ENCODE measurements at regions not wholly inside any gene's neighbourhood (a gene's known extent, or its start where the extent isn't known, plus 50 kb on each side); places are given as distances from the start of the nearest gene placed in this dataset.

DNA sequence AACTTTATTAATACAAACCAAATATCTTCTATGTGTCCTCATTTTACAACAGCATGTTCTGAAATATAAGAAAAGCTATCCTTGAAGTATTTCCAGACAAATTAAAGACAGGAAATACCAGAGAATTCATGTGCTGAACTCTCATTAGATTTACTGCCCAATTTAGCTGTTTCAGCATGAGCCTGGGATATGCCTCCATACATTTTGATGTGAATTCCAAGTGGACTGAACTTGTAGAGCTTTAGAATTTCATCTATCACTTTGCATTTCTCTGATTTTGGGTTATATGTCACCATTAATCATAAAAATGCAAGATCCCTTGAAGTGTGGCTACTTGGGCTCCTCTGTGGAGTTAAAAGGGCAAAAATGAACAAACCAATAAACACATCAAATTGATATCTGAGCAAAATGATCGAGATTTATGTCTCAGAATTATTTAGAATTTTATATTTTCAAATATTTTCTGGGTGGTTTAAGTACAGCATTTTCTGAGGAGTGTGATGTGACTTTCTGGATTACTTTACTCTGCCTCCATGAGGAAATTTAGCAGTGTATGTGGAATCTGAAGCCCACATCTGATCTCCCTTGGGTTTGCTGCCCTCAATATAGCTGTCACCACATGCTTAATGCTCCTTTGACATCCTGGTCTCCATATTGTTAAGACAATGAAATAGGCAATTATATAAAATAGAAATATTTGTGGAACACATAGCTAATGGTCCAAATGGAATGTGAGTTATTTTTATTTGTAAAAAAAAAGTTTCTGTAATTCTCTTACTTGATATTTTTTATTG is 206.6 kb upstream of the RBMS1 start:
- Histone ChIP-seq H3K4me1 (ENCODE audit: insufficient read depth) (peaks cover 9% of the 10 kb centered on the region; the same call in 1 of the 2 replicates), H3K9me2 (ENCODE audit: insufficient read depth) (peaks cover 5% of the 10 kb centered on the region; the same call in 1 of the 2 replicates), H3K36me3 (ENCODE audit: insufficient read depth) (no peaks in the 10 kb centered on the region), H3F3A (replicated peaks; ENCODE audit: low read depth) (no peaks in the 10 kb centered on the region), H3K27ac (ENCODE audit: low read depth) (no peak overlapping the region), H2AFZ (no peak overlapping the region), H4K20me1 (replicated peaks; ENCODE audit: insufficient read depth) (no peaks in the 10 kb centered on the region), H3K79me2 (replicated peaks; ENCODE audit: insufficient read depth) (no peaks in the 10 kb centered on the region), H3K4me2 (no peak overlapping the region), H3K27me3 (ENCODE audit: insufficient read depth) (no peaks in the 10 kb centered on the region), H3K4me3 (no peak overlapping the region)
- TF ChIP-seq ZNF114 (CRISPR knock-in tag; IDR thresholded peaks at IDR 0.05) (no peak), EZH2phosphoT487 (IDR thresholded peaks at IDR 0.05; ENCODE audit: unreplicated experiment) (no peak), ZNF331 (CRISPR knock-in tag; IDR thresholded peaks at IDR 0.05; ENCODE audit: low read depth) (no peak), ETS1 (IDR thresholded peaks at IDR 0.05) (no peak), EZH2 (IDR thresholded peaks at IDR 0.05; ENCODE audit: low read depth, unreplicated experiment) (no peak)
- TF ChIP-seq, protein P1, sequence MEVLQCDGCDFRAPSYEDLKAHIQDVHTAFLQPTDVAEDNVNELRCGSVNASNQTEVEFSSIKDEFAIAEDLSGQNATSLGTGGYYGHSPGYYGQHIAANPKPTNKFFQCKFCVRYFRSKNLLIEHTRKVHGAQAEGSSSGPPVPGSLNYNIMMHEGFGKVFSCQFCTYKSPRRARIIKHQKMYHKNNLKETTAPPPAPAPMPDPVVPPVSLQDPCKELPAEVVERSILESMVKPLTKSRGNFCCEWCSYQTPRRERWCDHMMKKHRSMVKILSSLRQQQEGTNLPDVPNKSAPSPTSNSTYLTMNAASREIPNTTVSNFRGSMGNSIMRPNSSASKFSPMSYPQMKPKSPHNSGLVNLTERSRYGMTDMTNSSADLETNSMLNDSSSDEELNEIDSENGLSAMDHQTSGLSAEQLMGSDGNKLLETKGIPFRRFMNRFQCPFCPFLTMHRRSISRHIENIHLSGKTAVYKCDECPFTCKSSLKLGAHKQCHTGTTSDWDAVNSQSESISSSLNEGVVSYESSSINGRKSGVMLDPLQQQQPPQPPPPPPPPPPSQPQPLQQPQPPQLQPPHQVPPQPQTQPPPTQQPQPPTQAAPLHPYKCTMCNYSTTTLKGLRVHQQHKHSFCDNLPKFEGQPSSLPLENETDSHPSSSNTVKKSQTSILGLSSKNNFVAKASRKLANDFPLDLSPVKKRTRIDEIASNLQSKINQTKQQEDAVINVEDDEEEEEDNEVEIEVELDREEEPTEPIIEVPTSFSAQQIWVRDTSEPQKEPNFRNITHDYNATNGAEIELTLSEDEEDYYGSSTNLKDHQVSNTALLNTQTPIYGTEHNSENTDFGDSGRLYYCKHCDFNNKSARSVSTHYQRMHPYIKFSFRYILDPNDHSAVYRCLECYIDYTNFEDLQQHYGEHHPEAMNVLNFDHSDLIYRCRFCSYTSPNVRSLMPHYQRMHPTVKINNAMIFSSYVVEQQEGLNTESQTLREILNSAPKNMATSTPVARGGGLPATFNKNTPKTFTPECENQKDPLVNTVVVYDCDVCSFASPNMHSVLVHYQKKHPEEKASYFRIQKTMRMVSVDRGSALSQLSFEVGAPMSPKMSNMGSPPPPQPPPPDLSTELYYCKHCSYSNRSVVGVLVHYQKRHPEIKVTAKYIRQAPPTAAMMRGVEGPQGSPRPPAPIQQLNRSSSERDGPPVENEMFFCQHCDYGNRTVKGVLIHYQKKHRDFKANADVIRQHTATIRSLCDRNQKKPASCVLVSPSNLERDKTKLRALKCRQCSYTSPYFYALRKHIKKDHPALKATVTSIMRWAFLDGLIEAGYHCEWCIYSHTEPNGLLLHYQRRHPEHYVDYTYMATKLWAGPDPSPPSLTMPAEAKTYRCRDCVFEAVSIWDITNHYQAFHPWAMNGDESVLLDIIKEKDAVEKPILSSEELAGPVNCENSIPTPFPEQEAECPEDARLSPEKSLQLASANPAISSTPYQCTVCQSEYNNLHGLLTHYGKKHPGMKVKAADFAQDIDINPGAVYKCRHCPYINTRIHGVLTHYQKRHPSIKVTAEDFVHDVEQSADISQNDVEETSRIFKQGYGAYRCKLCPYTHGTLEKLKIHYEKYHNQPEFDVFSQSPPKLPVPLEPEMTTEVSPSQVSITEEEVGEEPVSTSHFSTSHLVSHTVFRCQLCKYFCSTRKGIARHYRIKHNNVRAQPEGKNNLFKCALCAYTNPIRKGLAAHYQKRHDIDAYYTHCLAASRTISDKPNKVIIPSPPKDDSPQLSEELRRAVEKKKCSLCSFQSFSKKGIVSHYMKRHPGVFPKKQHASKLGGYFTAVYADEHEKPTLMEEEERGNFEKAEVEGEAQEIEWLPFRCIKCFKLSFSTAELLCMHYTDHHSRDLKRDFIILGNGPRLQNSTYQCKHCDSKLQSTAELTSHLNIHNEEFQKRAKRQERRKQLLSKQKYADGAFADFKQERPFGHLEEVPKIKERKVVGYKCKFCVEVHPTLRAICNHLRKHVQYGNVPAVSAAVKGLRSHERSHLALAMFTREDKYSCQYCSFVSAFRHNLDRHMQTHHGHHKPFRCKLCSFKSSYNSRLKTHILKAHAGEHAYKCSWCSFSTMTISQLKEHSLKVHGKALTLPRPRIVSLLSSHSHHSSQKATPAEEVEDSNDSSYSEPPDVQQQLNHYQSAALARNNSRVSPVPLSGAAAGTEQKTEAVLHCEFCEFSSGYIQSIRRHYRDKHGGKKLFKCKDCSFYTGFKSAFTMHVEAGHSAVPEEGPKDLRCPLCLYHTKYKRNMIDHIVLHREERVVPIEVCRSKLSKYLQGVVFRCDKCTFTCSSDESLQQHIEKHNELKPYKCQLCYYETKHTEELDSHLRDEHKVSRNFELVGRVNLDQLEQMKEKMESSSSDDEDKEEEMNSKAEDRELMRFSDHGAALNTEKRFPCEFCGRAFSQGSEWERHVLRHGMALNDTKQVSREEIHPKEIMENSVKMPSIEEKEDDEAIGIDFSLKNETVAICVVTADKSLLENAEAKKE (CRISPR knock-in tag; IDR thresholded peaks at IDR 0.05): no peak
- TF ChIP-seq, protein P2, sequence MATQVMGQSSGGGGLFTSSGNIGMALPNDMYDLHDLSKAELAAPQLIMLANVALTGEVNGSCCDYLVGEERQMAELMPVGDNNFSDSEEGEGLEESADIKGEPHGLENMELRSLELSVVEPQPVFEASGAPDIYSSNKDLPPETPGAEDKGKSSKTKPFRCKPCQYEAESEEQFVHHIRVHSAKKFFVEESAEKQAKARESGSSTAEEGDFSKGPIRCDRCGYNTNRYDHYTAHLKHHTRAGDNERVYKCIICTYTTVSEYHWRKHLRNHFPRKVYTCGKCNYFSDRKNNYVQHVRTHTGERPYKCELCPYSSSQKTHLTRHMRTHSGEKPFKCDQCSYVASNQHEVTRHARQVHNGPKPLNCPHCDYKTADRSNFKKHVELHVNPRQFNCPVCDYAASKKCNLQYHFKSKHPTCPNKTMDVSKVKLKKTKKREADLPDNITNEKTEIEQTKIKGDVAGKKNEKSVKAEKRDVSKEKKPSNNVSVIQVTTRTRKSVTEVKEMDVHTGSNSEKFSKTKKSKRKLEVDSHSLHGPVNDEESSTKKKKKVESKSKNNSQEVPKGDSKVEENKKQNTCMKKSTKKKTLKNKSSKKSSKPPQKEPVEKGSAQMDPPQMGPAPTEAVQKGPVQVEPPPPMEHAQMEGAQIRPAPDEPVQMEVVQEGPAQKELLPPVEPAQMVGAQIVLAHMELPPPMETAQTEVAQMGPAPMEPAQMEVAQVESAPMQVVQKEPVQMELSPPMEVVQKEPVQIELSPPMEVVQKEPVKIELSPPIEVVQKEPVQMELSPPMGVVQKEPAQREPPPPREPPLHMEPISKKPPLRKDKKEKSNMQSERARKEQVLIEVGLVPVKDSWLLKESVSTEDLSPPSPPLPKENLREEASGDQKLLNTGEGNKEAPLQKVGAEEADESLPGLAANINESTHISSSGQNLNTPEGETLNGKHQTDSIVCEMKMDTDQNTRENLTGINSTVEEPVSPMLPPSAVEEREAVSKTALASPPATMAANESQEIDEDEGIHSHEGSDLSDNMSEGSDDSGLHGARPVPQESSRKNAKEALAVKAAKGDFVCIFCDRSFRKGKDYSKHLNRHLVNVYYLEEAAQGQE (IDR thresholded peaks at IDR 0.05; ENCODE audit: unreplicated experiment): no peak
- peaks cover 17% of the 10 kb centered on the region for H3K4me1 Mint-ChIP-seq
- no peak for ATAC-seq
- no peak overlapping the region for H3K27ac Mint-ChIP-seq
- H3K27me3 Mint-ChIP-seq (ENCODE audit: insufficient read depth, low read depth, poor library complexity): peaks cover 2% of the 10 kb centered on the region
- H3K36me3 Mint-ChIP-seq (ENCODE audit: low read depth): no peaks in the 10 kb centered on the region
- no peak overlapping the region for H3K4me3 Mint-ChIP-seq
- no peaks in the 10 kb centered on the region for H3K9me3 Mint-ChIP-seq
- DNase-seq (ENCODE audit: low spot score): no peak
